Astrocyte (in vitro differentiated cells and primary cell): ENCODE measurements at regions not wholly inside any gene's neighbourhood (a gene's known extent, or its start where the extent isn't known, plus 50 kb on each side); places are given as distances from the start of the nearest gene placed in this dataset.

Source experiments
- DNase-seq: peaks from one replicate; pipeline ENCODE4 v3.0.0-alpha.2; 2010; ENCODE audit warnings: low read depth
- FAIRE-seq: peaks from 2 replicates; lab custom pipeline; 2011; peaks lifted over from hg19 to GRCh38; lab: Jason Lieb, UNC
- H2AFZ ChIP-seq: 2 replicates; pipeline ENCODE4 v1.6.0; 2012; ENCODE audit warnings: low read depth, low read length, inconsistent platforms
- H3K27ac ChIP-seq: 2 replicates; pipeline ENCODE4 v1.5.1; 2011; ENCODE audit warnings: low read depth, low read length, inconsistent platforms
- H3K27me3 ChIP-seq: 2 replicates; pipeline ENCODE4 v1.6.0; 2011; ENCODE audit warnings: low read length, inconsistent platforms; ENCODE audit not compliant: insufficient read depth
- H3K36me3 ChIP-seq: 2 replicates; pipeline ENCODE4 v1.5.1; 2011; ENCODE audit warnings: low read length, inconsistent platforms; ENCODE audit not compliant: insufficient read depth
- H3K4me1 ChIP-seq: 2 replicates; pipeline ENCODE4 v1.5.1; 2011; ENCODE audit warnings: low read length, inconsistent platforms; ENCODE audit not compliant: insufficient read depth
- H3K4me2 ChIP-seq: 2 replicates; pipeline ENCODE4 v1.6.0; 2012; ENCODE audit warnings: low read length, inconsistent platforms
- H3K4me3 ChIP-seq: 2 replicates; pipeline ENCODE4 v1.5.1; 2011; ENCODE audit warnings: low read depth, mild to moderate bottlenecking, low read length, inconsistent platforms; ENCODE audit not compliant: insufficient read depth
- H3K79me2 ChIP-seq: 2 replicates; pipeline ENCODE4 v1.6.0; 2012; ENCODE audit warnings: mild to moderate bottlenecking, low read length, inconsistent platforms; ENCODE audit not compliant: insufficient read depth
- H3K9ac ChIP-seq: 2 replicates; pipeline ENCODE4 v1.6.0; 2012; ENCODE audit warnings: mild to moderate bottlenecking, low read length, inconsistent platforms
- H3K9me3 ChIP-seq: 2 replicates; pipeline ENCODE4 v1.5.1; 2012; ENCODE audit warnings: low read depth, mild to moderate bottlenecking, low read length, inconsistent platforms; ENCODE audit not compliant: insufficient read depth
- H4K20me1 ChIP-seq: 2 replicates; pipeline ENCODE4 v1.6.0; 2012; ENCODE audit warnings: low read length, inconsistent platforms; ENCODE audit not compliant: insufficient read depth
- H3K27ac Mint-ChIP-seq: one replicate; pipeline ENCODE4 v1.8.0; 2021; ENCODE audit warnings: mild to moderate bottlenecking, mixed read lengths; ENCODE audit not compliant: unreplicated experiment
- H3K27me3 Mint-ChIP-seq: one replicate; pipeline ENCODE4 v1.8.0; 2021; ENCODE audit warnings: low read depth, mixed read lengths; ENCODE audit not compliant: unreplicated experiment
- H3K36me3 Mint-ChIP-seq: one replicate; pipeline ENCODE4 v1.8.0; 2021; ENCODE audit warnings: low read depth, mixed read lengths; ENCODE audit not compliant: unreplicated experiment
- H3K4me1 Mint-ChIP-seq: one replicate; pipeline ENCODE4 v1.8.0; 2021; ENCODE audit warnings: low read depth, mixed read lengths; ENCODE audit not compliant: unreplicated experiment
- H3K4me3 Mint-ChIP-seq: one replicate; pipeline ENCODE4 v1.8.0; 2021; ENCODE audit warnings: mild to moderate bottlenecking, moderate library complexity, mixed read lengths; ENCODE audit not compliant: unreplicated experiment
- H3K9me3 Mint-ChIP-seq: one replicate; pipeline ENCODE4 v1.8.0; 2021; ENCODE audit warnings: mild to moderate bottlenecking, mixed read lengths; ENCODE audit not compliant: unreplicated experiment
- EZH2 ChIP-seq: IDR thresholded peaks from 2 replicates; pipeline ENCODE4 v1.6.1; 2012; ENCODE audit warnings: mild to moderate bottlenecking, low read length, inconsistent platforms; ENCODE audit not compliant: insufficient read depth
- TF ChIP-seq, protein P1 (sequence below): IDR thresholded peaks from 2 replicates; pipeline ENCODE4 v1.5.1; 2011; ENCODE audit warnings: low read depth, mild to moderate bottlenecking, inconsistent platforms, low read length, moderate library complexity; ENCODE audit not compliant: insufficient read depth

DNA sequence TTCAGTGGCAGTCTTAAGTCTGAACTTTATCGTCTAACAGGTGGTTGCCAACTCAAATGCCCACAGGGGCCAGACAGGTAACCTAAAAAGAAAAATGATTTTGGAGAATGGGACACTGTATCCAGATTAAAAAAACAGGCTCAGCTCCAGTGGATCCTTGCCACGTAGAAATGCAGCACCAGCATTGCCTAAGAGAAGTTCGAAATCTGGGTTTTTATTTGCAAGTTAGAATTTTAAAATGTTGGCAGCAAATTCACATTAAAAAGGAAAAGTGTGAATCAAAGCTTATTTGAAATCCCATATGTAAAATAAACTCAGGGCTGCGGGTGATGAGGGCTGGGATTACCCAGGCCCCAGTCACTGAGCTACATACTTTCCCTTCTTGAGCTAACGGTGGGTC, 408.5 kb upstream of the SUCLG2 start:
- no peak overlapping the region for H3K4me2 ChIP-seq

GRCh38 chr3:68060910-68061309, 406.5 kb upstream of the SUCLG2 start:
- no peaks in the 10 kb centered on the region for H3K79me2 ChIP-seq
- no peaks in the 10 kb centered on the region for H3K36me3 ChIP-seq

More for the DNA sequence above, 408.5 kb upstream of the SUCLG2 start:
- Mint-ChIP-seq H3K36me3 (no peaks in the 10 kb centered on the region), H3K4me1 (peaks cover 5% of the 10 kb centered on the region), H3K27ac (no peak overlapping the region), H3K9me3 (no peaks in the 10 kb centered on the region), H3K4me3 (no peak overlapping the region), H3K27me3 (no peaks in the 10 kb centered on the region)
- no peaks in the 10 kb centered on the region for H3K36me3 ChIP-seq
- DNase-seq = no peak
- no peak overlapping the region for H3K27ac ChIP-seq
- no peaks in the 10 kb centered on the region for H3K27me3 ChIP-seq
- no peak for TF ChIP-seq EZH2
- TF ChIP-seq, protein P1, sequence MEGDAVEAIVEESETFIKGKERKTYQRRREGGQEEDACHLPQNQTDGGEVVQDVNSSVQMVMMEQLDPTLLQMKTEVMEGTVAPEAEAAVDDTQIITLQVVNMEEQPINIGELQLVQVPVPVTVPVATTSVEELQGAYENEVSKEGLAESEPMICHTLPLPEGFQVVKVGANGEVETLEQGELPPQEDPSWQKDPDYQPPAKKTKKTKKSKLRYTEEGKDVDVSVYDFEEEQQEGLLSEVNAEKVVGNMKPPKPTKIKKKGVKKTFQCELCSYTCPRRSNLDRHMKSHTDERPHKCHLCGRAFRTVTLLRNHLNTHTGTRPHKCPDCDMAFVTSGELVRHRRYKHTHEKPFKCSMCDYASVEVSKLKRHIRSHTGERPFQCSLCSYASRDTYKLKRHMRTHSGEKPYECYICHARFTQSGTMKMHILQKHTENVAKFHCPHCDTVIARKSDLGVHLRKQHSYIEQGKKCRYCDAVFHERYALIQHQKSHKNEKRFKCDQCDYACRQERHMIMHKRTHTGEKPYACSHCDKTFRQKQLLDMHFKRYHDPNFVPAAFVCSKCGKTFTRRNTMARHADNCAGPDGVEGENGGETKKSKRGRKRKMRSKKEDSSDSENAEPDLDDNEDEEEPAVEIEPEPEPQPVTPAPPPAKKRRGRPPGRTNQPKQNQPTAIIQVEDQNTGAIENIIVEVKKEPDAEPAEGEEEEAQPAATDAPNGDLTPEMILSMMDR = no peak
- H3K4me1 ChIP-seq = no peaks in the 10 kb centered on the region
- no peaks in the 10 kb centered on the region for H3K9me3 ChIP-seq
- no peak overlapping the region for H3K4me3 ChIP-seq
- no peak overlapping the region for H3K9ac ChIP-seq
- H3K79me2 ChIP-seq = no peaks in the 10 kb centered on the region
- no peaks in the 10 kb centered on the region for H4K20me1 ChIP-seq
- H2AFZ ChIP-seq = no peak overlapping the region
- no peak for FAIRE-seq

DNA sequence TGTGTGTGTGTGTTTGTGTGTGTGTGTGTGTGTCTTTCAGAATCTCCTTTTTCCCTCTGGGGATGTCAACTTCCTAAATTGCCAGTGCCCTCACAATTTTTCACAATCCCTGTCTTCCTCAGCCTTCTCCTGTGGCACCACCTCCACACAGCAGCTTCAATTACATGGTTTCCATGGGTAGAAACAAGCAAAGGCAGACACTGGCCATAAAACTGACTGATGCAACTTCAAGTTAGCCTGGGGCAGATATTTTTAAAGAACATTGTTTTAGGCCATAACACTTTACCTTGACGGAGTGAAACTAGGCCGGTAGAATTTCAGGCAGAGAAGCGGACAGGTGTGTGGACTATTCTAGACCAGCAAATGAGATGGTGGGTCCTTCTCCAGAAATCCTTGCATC, 405.8 kb upstream of the SUCLG2 start:
- H3K9me3 Mint-ChIP-seq = no peaks in the 10 kb centered on the region
- H3K27ac ChIP-seq = no peak overlapping the region
- FAIRE-seq = no peak

More at GRCh38 chr3:68060910-68061309, 406.5 kb upstream of the SUCLG2 start:
- Histone ChIP-seq H3K27me3 (no peaks in the 10 kb centered on the region), H2AFZ (no peak overlapping the region), H3K4me3 (no peak overlapping the region), H3K9ac (no peak overlapping the region), H3K27ac (no peak overlapping the region), H3K4me1 (no peaks in the 10 kb centered on the region), H4K20me1 (no peaks in the 10 kb centered on the region), H3K4me2 (no peak overlapping the region), H3K9me3 (no peaks in the 10 kb centered on the region)
- no peaks in the 10 kb centered on the region for H3K27me3 Mint-ChIP-seq
- no peaks in the 10 kb centered on the region for H3K36me3 Mint-ChIP-seq
- DNase-seq = no peak
- peaks cover 5% of the 10 kb centered on the region for H3K4me1 Mint-ChIP-seq
- no peak overlapping the region for H3K4me3 Mint-ChIP-seq
- no peaks in the 10 kb centered on the region for H3K9me3 Mint-ChIP-seq
- H3K27ac Mint-ChIP-seq = no peak overlapping the region
- no peak for FAIRE-seq
- TF ChIP-seq, protein P1 = no peak
- TF ChIP-seq EZH2 = no peak

More for the DNA sequence above, 405.8 kb upstream of the SUCLG2 start:
- H3K27ac Mint-ChIP-seq = no peak overlapping the region
- no peaks in the 10 kb centered on the region for H3K27me3 ChIP-seq
- H3K27me3 Mint-ChIP-seq = no peaks in the 10 kb centered on the region
- no peak overlapping the region for H3K4me2 ChIP-seq
- no peaks in the 10 kb centered on the region for H3K9me3 ChIP-seq
- no peak overlapping the region for H3K4me3 Mint-ChIP-seq
- no peaks in the 10 kb centered on the region for H3K36me3 ChIP-seq
- no peak overlapping the region for H3K9ac ChIP-seq
- H3K4me3 ChIP-seq = no peak overlapping the region
- no peaks in the 10 kb centered on the region for H3K36me3 Mint-ChIP-seq
- no peaks in the 10 kb centered on the region for H3K79me2 ChIP-seq
- H4K20me1 ChIP-seq = no peaks in the 10 kb centered on the region
- H3K4me1 Mint-ChIP-seq = peaks cover 5% of the 10 kb centered on the region
- no peak overlapping the region for H2AFZ ChIP-seq
- H3K4me1 ChIP-seq = no peaks in the 10 kb centered on the region
- DNase-seq = no peak
- TF ChIP-seq, protein P1 = no peak
- TF ChIP-seq EZH2 = no peak
